ENCODE measurements at regions not wholly inside any gene's neighbourhood (a gene's known extent, or its start where the extent isn't known, plus 50 kb on each side); places are given as distances from the start of the nearest gene placed in this dataset.

DNA sequence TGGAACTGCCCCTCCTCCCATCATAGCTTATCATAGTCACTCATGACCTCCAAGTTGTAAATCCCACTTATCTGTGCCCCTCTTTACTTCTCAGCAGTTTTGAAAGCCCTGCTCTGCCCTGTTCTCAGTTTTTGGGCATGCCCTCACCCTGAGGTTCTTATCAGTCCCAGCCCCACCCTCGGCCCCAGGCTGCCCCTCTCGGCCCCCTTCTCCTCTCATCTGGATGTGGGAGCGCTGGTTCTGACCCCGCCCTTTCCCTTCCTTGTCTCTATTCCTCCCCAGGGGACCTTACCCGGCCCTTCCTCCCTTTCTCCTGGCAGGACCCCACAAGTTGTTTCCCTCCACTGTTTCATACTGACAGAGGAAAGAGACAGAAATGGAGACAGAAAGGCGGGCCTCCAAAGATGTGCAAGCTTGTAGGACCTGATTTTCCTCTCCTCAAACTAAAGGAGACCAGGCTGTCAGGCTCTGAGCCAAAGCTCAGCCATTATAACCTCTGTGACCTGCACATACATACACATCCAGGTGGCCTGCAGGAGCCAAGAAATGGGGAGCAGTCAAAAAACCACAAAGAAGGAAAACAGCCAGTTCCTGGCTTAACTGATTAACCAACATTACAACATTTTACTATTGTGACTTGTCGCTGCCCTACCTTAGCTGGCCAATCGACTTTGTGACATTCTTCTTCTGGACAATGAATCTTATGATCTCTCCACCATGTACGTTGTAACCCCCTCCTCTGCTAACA, 171.0 kb upstream of the HS6ST1 start:
- H3K4me3 ChIP-seq (ENCODE audit: low read depth, low read length), result no peak overlapping the region
- H3K27ac ChIP-seq (ENCODE audit: low read depth), result no peak overlapping the region
- H3K36me3 ChIP-seq (ENCODE audit: insufficient read depth), result no peaks in the 10 kb centered on the region
- 57% methylated on average over 9 of the region's 9 CpGs for WGBS
- no peak for DNase-seq (ENCODE audit: extremely low spot score)
- no peaks in the 10 kb centered on the region for H3K4me1 ChIP-seq (ENCODE audit: insufficient read depth)

DNA sequence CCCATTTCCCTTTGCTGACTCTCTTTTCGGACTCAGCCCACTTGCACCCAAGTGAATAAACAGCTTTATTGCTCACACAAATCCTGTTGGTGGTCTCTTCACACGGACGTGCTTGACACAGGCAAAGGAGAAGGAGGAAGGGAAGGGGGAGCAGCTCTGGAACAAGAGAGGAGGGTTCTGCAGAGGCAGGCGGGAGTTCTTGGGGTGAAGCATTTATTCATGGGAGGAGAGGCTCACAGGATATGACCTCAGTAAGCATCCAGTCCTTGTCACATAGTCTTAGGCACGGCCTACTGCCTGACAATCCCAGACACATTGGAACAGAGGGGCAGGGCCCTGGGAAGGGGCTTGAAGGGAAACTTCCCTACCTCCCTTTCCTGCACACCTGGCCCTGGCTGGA, 171.7 kb upstream of the HS6ST1 start:
- 73% methylated on average over 5 of the region's 5 CpGs for WGBS

GRCh38 chr2:128490881-128491691, 172.4 kb upstream of the HS6ST1 start:
- Histone ChIP-seq H3K4me1 (ENCODE audit: insufficient read depth) (no peaks in the 10 kb centered on the region), H3K27ac (ENCODE audit: low read depth) (no peak overlapping the region), H3K4me3 (ENCODE audit: low read depth, low read length) (no peak overlapping the region), H3K36me3 (ENCODE audit: insufficient read depth) (no peaks in the 10 kb centered on the region)
- 98% methylated on average over 12 of the region's 12 CpGs for WGBS
- DNase-seq (ENCODE audit: extremely low spot score), result no peak

More for the DNA sequence above, 171.7 kb upstream of the HS6ST1 start:
- Histone ChIP-seq H3K4me3 (ENCODE audit: low read depth, low read length) (no peak overlapping the region), H3K27ac (ENCODE audit: low read depth) (no peak overlapping the region), H3K4me1 (ENCODE audit: insufficient read depth) (no peaks in the 10 kb centered on the region), H3K36me3 (ENCODE audit: insufficient read depth) (no peaks in the 10 kb centered on the region)
- DNase-seq (ENCODE audit: extremely low spot score), result no peak

GRCh38 chr2:128491692-128492244, 173.1 kb upstream of the HS6ST1 start:
- no peak for DNase-seq (ENCODE audit: extremely low spot score)
- H3K4me1 ChIP-seq (ENCODE audit: insufficient read depth), result no peaks in the 10 kb centered on the region
- 96% methylated on average over 7 of the region's 7 CpGs for WGBS
- no peak overlapping the region for H3K4me3 ChIP-seq (ENCODE audit: low read depth, low read length)
- no peaks in the 10 kb centered on the region for H3K36me3 ChIP-seq (ENCODE audit: insufficient read depth)
- H3K27ac ChIP-seq (ENCODE audit: low read depth), result no peak overlapping the region

DNA sequence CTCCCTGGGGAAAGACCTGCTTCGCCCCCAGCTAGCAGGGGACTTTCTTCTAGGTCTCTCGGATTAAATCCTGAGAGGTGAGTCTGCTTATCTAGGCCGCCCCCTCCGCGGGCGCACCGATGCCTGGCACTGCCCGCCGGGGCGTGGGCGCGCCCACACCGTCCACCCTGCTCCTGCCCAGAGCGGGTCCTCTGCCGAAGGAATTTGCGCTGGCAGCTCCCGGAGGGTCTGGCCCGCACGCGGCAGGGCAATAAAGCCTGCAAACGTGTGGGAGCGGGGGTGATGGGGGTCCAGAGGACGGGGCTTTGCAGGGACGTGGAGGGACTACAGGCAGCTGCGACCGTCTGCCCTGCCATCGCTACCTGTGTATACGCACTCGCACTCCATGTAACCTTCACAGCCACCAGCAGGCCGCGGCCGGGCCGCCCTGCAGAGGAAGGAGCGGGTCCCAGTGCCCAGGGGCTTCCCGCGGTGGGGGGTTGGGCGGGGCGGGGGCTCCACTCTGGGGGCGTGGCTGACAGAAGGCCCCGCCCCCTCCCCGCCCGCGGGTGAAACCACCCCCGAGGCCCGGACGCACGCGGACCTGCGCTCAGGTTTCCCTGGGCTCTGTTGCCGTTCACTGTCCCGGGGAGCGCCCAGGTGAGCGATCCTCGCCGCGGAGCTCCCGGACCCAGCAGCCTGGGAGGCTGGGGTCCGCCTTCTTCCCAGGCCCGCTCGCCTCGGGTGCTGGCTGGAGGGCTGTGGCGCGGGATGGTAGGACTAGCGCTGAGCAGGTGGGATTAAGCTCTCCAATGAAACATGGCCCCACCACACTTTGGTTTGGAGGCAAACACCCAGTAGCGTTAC, 174.5 kb upstream of the HS6ST1 start:
- Histone ChIP-seq H3K27ac (ENCODE audit: low read depth) (no peak overlapping the region), H3K4me3 (ENCODE audit: low read depth, low read length) (no peak overlapping the region), H3K36me3 (ENCODE audit: insufficient read depth) (no peaks in the 10 kb centered on the region), H3K4me1 (ENCODE audit: insufficient read depth) (no peaks in the 10 kb centered on the region)
- WGBS, result 71% methylated on average over 65 of the region's 65 CpGs
- no peak for DNase-seq (ENCODE audit: extremely low spot score)

GRCh38 chr2:128493880-128494279, 175.2 kb upstream of the HS6ST1 start:
- no peaks in the 10 kb centered on the region for H3K4me1 ChIP-seq (ENCODE audit: insufficient read depth)
- DNase-seq (ENCODE audit: extremely low spot score), result no peak
- 79% methylated on average over 15 of the region's 15 CpGs for WGBS
- no peak overlapping the region for H3K27ac ChIP-seq (ENCODE audit: low read depth)
- no peaks in the 10 kb centered on the region for H3K36me3 ChIP-seq (ENCODE audit: insufficient read depth)
- no peak overlapping the region for H3K4me3 ChIP-seq (ENCODE audit: low read depth, low read length)

DNA sequence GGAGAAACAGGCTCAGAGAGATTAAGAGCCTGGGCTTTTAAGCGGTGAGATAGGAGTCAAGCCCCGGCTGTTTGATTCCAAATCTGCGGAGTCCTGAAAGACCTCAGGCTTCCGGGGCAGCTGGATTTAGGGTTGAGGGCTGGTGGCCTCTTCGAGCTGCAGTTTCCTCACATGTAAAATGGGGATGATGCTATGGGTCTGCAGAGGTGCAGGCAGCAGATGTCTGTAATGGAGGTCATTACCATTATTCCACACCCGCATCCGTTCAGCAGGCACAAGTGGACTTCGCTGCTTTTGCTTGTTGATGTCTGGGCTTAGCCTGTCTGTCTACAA, 175.6 kb upstream of the HS6ST1 start:
- Histone ChIP-seq H3K4me1 (ENCODE audit: insufficient read depth) (no peaks in the 10 kb centered on the region), H3K27ac (ENCODE audit: low read depth) (no peak overlapping the region), H3K36me3 (ENCODE audit: insufficient read depth) (no peaks in the 10 kb centered on the region), H3K4me3 (ENCODE audit: low read depth, low read length) (no peak overlapping the region)
- no peak for DNase-seq (ENCODE audit: extremely low spot score)
- WGBS, result 34% methylated on average over 8 of the region's 8 CpGs

DNA sequence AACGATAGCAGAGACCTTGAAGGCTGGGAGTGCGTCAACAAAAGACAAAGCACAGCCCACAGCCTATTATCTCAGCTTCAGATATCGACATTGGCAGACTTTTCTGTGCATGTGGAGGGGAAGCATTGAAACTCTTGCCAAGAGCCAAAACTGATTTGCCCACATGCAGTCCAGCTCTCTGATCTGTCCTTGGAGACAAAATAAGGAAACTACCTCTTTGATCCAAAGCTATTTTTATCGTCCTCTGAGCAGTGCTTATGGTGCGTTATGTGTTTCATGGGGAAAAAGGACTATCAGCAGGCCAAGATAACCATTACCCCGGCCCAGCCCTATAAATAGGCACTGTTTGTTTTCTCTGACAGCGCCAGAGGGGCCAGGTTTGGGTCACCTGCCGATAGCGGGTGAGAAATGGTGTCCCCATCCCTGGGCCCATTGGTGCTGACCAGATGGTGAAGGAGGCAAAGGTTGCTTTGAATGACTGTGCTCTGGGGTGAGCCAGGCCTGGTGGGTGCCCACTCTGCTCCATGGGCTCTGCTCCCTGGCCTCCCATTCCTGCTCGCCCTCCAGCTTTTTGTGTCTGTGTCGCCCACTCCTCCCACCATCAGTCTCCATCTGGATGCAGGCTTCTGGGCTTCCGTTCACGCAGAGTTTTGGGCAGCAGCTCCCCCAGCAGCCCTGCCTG, 176.1 kb upstream of the HS6ST1 start:
- Histone ChIP-seq H3K4me1 (ENCODE audit: insufficient read depth) (no peaks in the 10 kb centered on the region), H3K27ac (ENCODE audit: low read depth) (no peak overlapping the region), H3K4me3 (ENCODE audit: low read depth, low read length) (no peak overlapping the region), H3K36me3 (ENCODE audit: insufficient read depth) (no peaks in the 10 kb centered on the region)
- WGBS, result 42% methylated on average over 13 of the region's 13 CpGs
- DNase-seq (ENCODE audit: extremely low spot score), result no peak

- H3K4me3 ChIP-seq (ENCODE audit: low read depth, low read length), result no peak overlapping the region
- 84% methylated on average over 4 of the region's 4 CpGs for WGBS
- H3K36me3 ChIP-seq (ENCODE audit: insufficient read depth), result no peaks in the 10 kb centered on the region
- DNase-seq (ENCODE audit: extremely low spot score), result no peak
- no peak overlapping the region for H3K27ac ChIP-seq (ENCODE audit: low read depth)
- H3K4me1 ChIP-seq (ENCODE audit: insufficient read depth), result no peaks in the 10 kb centered on the region
Observed at GRCh38 chr2:128495996-128496547, 177.4 kb upstream of the HS6ST1 start.

GRCh38 chr2:128496700-128497099, 178.0 kb upstream of the HS6ST1 start:
- no peak overlapping the region for H3K27ac ChIP-seq (ENCODE audit: low read depth)
- no peak overlapping the region for H3K4me3 ChIP-seq (ENCODE audit: low read depth, low read length)
- no peaks in the 10 kb centered on the region for H3K4me1 ChIP-seq (ENCODE audit: insufficient read depth)
- H3K36me3 ChIP-seq (ENCODE audit: insufficient read depth), result no peaks in the 10 kb centered on the region
- WGBS, result 95% methylated on average over 2 of the region's 2 CpGs
- DNase-seq (ENCODE audit: extremely low spot score), result no peak

DNA sequence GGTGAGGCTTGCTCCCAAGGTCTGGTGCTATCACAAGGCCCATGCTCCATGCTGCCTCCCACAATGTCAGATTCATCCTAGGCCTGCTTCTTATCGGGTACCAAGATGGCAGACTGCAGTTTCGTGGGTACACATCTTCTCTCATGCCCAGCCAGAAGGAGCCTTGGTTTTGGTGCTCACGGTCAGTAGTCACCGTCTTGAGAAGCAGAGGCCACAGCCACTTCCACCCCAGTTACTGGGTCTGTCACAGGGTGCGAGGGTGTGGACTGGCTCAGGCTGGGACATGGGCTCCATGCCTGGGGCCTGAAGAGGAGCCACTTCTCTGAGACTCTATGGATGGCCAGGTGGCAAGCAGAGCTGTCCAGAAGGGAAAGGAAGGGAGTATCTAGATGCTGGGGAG, 178.8 kb upstream of the HS6ST1 start:
- WGBS, result 96% methylated on average over 5 of the region's 5 CpGs
- Histone ChIP-seq H3K36me3 (ENCODE audit: insufficient read depth) (no peaks in the 10 kb centered on the region), H3K27ac (ENCODE audit: low read depth) (no peak overlapping the region), H3K4me1 (ENCODE audit: insufficient read depth) (no peaks in the 10 kb centered on the region), H3K4me3 (ENCODE audit: low read depth, low read length) (no peak overlapping the region)
- DNase-seq (ENCODE audit: extremely low spot score), result no peak

DNA sequence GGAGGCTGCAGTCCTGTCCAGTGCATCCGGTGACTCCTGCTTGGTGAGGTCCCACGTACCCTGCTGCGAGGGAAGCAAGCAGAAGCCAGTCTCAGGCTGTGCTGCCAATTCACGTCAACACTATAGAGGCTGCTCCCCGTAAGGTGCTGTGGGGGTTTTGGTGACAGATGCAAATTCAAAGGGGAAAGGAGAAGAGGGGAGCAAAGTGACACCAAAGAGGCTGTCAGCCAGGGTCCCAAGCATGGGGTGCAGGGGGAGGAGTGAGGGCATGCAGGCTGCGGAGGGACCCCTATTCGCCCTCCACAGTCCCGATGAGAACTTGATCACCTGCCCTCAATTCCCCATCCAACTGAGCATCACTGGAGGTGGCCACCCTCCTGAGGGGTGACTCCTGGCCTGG, 179.4 kb upstream of the HS6ST1 start:
- H3K4me3 ChIP-seq (ENCODE audit: low read depth, low read length), result no peak overlapping the region
- 97% methylated on average over 8 of the region's 8 CpGs for WGBS
- no peaks in the 10 kb centered on the region for H3K4me1 ChIP-seq (ENCODE audit: insufficient read depth)
- no peak for DNase-seq (ENCODE audit: extremely low spot score)
- no peaks in the 10 kb centered on the region for H3K36me3 ChIP-seq (ENCODE audit: insufficient read depth)
- H3K27ac ChIP-seq (ENCODE audit: low read depth), result no peak overlapping the region

DNA sequence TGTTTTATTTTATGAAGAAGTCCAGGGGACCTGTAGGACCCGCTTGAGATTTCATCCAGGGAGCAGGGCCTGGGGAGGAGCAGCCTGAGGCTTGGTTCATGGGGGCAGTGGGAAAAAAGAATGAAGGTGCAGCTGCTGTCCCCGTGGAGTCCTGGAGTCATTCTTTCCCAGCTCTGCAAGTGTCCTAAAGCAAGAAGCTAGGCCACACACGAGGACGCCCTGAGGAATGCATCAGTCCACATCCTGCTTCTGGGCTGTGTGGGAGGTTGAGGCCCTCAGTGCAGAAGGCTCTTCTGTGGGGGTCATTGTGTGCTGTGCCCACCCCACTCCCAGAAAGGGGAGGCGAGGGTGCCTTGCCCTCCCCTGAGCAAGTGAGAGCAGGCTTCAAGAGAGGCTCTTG, 179.9 kb upstream of the HS6ST1 start:
- Histone ChIP-seq H3K27ac (ENCODE audit: low read depth) (no peak overlapping the region), H3K4me3 (ENCODE audit: low read depth, low read length) (no peak overlapping the region), H3K36me3 (ENCODE audit: insufficient read depth) (no peaks in the 10 kb centered on the region), H3K4me1 (ENCODE audit: insufficient read depth) (no peaks in the 10 kb centered on the region)
- WGBS, result 85% methylated on average over 5 of the region's 5 CpGs
- DNase-seq (ENCODE audit: extremely low spot score), result no peak

All from urinary bladder (tissue), 3 donors.